ENCODE measurements at regions not wholly inside any gene's neighbourhood (a gene's known extent, or its start where the extent isn't known, plus 50 kb on each side); places are given as distances from the start of the nearest gene placed in this dataset.

DNA sequence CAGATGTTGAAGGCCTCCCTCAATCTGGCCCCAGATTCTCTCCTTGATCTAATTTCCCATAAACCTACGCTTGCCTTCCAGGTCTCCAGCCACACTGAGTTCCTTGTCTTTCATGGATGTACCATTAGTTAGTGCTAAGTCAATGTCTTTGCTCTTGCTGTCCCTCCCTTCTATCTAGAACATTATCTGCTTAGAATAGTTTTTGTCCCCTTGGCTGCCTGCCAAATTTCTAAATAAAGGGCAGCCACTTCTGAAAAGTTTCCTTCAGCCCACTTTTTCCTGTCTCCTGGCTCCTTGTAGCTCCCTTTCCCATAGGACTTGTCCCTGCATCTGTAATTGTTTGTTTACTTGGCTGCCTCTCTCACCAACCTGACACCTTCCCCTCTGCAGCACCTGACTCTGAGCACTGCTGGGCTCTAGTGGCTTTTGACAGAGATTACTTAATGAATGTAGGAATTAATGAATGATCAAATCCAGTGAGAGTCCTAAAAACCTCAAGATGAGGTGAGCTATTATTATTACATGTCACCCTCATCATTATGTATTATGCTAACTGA is 58.3 kb downstream of the CXCL12 start:
- DNase-seq (ENCODE audit: low read depth in 2 of 2): no peak

GRCh38 chr10:44325596-44326307 is 59.1 kb downstream of the CXCL12 start:
- no peak for DNase-seq (ENCODE audit: low read depth in 2 of 2)

DNA sequence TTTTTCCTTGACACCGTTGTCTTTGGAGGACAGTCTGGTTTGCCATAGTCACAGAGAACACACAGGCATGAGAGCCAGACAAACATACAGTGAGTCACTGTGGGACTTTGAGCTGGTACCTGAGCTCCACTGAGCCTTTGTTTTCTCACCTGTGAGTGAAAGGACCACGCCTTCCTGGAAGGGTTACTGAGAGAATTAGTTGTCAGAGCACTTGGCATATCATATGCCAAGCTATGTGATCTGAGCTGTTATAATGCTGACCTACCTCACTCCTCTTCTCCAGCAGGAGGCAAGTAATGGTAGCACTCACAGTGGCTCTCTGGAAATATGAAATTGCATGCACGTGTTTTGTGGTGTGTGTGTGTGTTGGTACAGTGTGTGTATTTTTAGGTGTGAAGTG is 59.7 kb downstream of the CXCL12 start:
- no peak for DNase-seq (ENCODE audit: low read depth in 2 of 2)

- DNase-seq (ENCODE audit: low read depth in 2 of 2): no peak
Measured at GRCh38 chr10:44323838-44324237, 61.1 kb downstream of the CXCL12 start.

DNA sequence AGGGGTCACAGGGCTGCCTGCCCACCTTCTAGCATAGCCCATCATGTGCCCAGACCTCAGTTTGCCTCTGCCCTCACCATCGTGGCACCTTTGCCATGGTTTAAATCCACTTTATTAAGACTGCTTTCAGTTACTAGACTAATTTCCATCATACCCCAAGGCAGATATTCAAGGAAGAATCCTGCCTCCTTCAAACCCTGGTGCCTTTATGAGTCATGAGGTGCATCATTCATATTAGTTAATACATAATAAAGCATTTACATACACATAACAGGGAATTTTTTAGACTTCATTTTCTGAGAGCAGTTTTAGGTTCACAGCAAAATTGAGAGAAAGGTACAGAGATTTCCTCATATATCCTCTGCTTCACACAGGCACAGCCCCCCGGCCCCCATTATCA is 62.8 kb downstream of the CXCL12 start:
- DNase-seq (ENCODE audit: low read depth in 2 of 2): no peak

- no peak for DNase-seq (ENCODE audit: low read depth in 2 of 2)
Measured at GRCh38 chr10:44320756-44321155, 64.1 kb downstream of the CXCL12 start.

DNA sequence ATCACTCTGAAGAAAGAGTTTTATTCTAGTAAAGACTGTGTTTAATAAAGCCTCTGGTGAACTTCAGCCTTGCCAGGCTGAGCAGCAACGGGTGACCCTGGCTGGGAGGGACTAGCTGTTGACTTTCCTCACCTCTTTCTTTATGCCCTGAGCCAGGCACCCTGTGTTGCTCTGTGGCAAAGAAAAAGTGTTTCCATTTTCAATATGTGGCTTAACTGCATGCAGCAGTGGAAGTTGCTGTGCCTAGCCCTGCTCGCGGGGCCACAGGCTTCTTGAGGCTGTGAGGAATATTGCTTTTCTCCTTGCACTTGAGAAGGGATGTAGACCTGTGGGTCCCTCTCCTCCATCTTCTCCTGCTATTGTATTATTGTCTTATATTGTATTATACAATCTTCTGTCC is 67.0 kb downstream of the CXCL12 start:
- DNase-seq (ENCODE audit: low read depth in 2 of 2): no peak

- no peak for DNase-seq (ENCODE audit: low read depth in 2 of 2)
Measured at GRCh38 chr10:44316922-44317215, 68.0 kb downstream of the CXCL12 start.

- DNase-seq (ENCODE audit: low read depth in 2 of 2): no peak
Measured at GRCh38 chr10:44316187-44316921, 68.5 kb downstream of the CXCL12 start.

DNA sequence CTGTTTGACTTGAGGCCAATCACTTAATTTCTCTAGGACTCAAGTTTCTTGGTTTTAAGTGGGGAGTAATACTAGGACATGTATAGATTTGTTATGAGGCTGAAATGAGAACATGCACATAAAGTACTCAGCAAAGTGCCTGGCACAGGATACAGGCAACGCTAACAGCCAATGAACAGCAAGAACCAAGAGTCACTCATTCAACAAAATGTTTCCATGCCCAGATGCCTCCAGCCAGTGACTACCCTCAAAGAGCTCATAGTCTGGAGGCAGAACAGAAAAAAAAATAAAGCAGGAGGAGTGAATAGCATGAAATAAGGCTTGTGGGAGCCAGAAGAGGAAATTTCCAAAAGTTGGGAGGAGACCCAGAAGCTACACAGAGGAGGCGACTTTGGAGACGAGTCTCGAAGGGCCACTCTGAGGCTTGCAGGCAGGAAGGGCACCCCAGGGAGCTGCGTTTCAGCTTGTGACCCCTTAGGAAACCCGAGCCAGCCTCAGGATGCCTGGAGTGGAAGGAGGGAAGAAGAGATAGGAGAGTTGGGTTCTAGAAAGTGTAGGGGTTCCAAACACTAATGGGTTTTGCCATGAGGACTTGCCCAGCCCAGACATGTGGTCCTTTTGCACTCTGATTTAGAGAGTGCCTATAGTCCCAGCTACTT is 70.0 kb downstream of the CXCL12 start:
- no peak for DNase-seq (ENCODE audit: low read depth in 2 of 2)

- DNase-seq (ENCODE audit: low read depth in 2 of 2): no peak
Measured at GRCh38 chr10:44313761-44314165, 71.1 kb downstream of the CXCL12 start.

DNA sequence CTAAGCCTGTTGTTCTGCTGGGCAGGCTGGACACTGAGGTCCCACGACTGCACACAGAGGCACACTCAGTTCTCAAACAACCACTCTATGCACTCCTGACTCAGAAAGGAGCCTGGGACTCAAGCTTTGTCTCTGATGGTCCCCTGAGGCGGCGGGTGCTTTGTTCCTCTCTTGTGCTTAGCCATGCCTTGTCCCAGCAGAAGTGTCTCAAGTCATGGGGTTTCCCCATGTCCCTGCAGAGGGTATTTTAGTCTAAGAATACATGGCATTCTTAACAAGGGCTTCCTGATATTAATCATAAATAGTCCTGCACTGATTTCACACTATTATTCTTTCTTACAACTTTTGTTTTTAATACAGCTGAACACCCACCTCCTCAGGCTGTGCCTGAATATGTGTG is 72.5 kb downstream of the CXCL12 start:
- DNase-seq (ENCODE audit: low read depth in 2 of 2): no peak

GRCh38 chr10:44311563-44312051 is 73.3 kb downstream of the CXCL12 start:
- no peak for DNase-seq (ENCODE audit: low read depth in 2 of 2)

GRCh38 chr10:44310762-44311562 is 73.9 kb downstream of the CXCL12 start:
- peak; percentile 33 to 49 for DNase-seq (ENCODE audit: low read depth in 2 of 2)

DNA sequence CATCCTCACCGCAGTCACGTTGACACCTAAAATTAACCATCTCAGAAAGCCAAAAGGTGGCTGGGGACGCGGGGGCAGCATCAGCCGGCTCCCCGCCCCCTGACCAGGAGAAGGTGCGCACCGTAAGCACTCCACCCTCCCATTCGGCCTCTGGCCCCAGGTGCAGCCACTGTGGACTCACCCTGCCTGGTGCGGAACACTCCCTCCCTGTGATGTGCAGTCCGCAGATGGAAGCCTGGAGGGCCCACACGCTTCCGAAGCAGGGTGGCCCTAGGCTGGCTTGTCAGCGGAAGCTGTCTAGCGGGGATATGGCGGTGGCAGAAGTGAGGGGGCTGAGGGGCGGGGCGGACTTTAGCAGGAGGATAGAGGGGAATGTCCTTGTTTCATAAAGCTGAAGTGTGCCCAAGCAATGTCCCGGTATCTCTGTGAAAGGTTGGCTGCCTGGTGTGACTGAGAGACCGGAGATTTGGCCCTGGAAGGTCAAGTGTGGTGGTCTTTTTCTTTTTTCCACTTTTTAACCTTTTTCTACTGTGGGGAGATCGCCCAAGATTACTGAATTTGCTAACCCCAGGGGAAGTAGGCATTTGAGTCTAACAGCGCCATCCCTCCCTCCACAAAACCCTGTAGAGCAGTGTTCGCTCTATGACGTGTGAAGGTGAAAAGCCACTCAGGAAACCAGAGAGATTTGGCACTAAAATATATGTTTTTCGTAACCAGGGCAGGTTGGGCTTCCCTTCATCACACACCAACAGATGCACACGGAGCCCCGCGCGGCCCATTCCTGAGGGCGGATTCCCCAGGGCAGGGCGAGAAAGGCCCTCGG is 74.7 kb downstream of the CXCL12 start:
- no peak for DNase-seq (ENCODE audit: low read depth in 2 of 2)

DNA sequence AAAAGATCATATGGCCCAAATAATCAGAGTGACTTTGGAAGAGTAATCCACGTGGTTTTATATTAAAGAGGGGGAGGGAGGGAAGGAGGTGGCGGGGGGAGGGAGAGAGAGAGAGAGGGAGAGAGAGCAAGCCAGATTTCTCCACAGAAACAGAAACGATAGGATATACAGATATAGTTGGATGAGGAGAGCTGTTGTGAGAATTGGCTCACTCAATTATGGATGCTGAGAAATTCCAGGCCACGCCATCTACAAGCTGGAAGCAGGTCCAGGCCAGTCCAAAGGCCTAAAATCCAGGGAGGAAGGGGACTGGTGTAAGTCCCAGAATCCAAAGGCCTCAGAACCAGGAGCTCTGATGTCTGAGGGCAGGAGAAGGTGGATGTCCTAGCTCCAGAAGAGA is 75.5 kb downstream of the CXCL12 start:
- DNase-seq (ENCODE audit: low read depth in 2 of 2): no peak

DNA sequence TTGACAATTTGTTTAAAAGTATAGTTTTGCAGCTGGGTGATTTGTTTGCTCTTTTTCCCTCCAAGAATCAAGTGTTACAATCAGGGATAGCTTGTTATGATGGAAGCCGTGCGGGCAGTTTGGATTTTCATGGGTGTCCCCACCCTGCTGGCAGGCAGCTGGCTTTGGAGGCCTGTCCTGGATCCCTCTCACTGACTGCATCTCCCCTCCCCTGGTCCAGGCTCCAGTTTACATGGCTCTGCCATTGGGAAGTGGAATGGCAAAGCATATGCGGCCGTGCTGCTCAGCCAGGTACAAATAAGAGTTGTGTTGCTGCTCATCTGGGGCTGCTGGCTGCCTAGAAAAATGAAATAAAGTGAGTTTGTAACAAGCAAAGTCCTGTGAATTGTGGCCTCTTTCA is 76.0 kb downstream of the CXCL12 start:
- no peak for DNase-seq (ENCODE audit: low read depth in 2 of 2)

- no peak for DNase-seq (ENCODE audit: low read depth in 2 of 2)
Measured at GRCh38 chr10:44307691-44308090, 77.2 kb downstream of the CXCL12 start.

GRCh38 chr10:44306762-44307161 is 78.1 kb downstream of the CXCL12 start:
- DNase-seq (ENCODE audit: low read depth in 2 of 2): no peak

- DNase-seq (ENCODE audit: low read depth in 2 of 2): no peak
Measured at GRCh38 chr10:44306147-44306710, 78.7 kb downstream of the CXCL12 start.
